NCI-H1105 (cell line): ENCODE measurements at regions not wholly inside any gene's neighbourhood (a gene's known extent, or its start where the extent isn't known, plus 50 kb on each side); places are given as distances from the start of the nearest gene placed in this dataset.

ENCODE experiments used
- DNase-seq: peaks from one replicate; lab custom pipeline; 2025; lab: John Stamatoyannopoulos, UW

- DNase-seq = no peak
These were observed 83.2 kb downstream of the CEBPB start for GRCh38 chr20:50273601-50274491.

GRCh38 chr20:50274570-50275430, 84.2 kb downstream of the CEBPB start:
- DNase-seq = no peak

GRCh38 chr20:50276119-50277063, 85.8 kb downstream of the CEBPB start:
- no peak for DNase-seq

GRCh38 chr20:50277064-50277415, 86.4 kb downstream of the CEBPB start:
- no peak for DNase-seq

- DNase-seq = no peak
These were observed 87.1 kb downstream of the CEBPB start for GRCh38 chr20:50277460-50278376.

GRCh38 chr20:50278377-50278683, 87.7 kb downstream of the CEBPB start:
- no peak for DNase-seq

- no peak for DNase-seq
These were observed 88.3 kb downstream of the CEBPB start for GRCh38 chr20:50278684-50279531.

- DNase-seq = no peak
These were observed 89.6 kb downstream of the CEBPB start for GRCh38 chr20:50279988-50280850.

GRCh38 chr20:50280851-50281655, 90.4 kb downstream of the CEBPB start:
- no peak for DNase-seq

GRCh38 chr20:50281831-50282591, 91.4 kb downstream of the CEBPB start:
- no peak for DNase-seq

GRCh38 chr20:50282592-50283241, 92.1 kb downstream of the CEBPB start:
- DNase-seq = no peak

- no peak for DNase-seq
These were observed 92.7 kb downstream of the CEBPB start for GRCh38 chr20:50283370-50283769.

- DNase-seq = no peak
These were observed 93.5 kb downstream of the CEBPB start for GRCh38 chr20:50283922-50284810.

- no peak for DNase-seq
These were observed 94.3 kb downstream of the CEBPB start for GRCh38 chr20:50284811-50285375.

GRCh38 chr20:50285376-50286173, 94.9 kb downstream of the CEBPB start:
- DNase-seq = no peak
